GM18868 (cell line): ENCODE measurements at regions not wholly inside any gene's neighbourhood (a gene's known extent, or its start where the extent isn't known, plus 50 kb on each side); places are given as distances from the start of the nearest gene placed in this dataset.

Source experiments
- ATAC-seq: cut with Tn5 transposase; IDR thresholded peaks from one replicate; pipeline ENCODE4 v1.9.1; 2021; ENCODE audit warnings: mild to moderate bottlenecking, moderate library complexity; ENCODE audit not compliant: unreplicated experiment

- no peak for ATAC-seq
Observed at GRCh38 chr9:129476821-129477611, 143.9 kb downstream of the C9orf50 start.

- ATAC-seq, result no peak
Observed at GRCh38 chr9:129474740-129475404, 146.0 kb downstream of the C9orf50 start.

GRCh38 chr9:129473523-129474244 is 147.2 kb downstream of the C9orf50 start:
- ATAC-seq, result no peak

GRCh38 chr9:129472651-129473102 is 148.2 kb downstream of the C9orf50 start:
- no peak for ATAC-seq

GRCh38 chr9:129471201-129472019 is 149.5 kb downstream of the C9orf50 start:
- no peak for ATAC-seq

- no peak for ATAC-seq
Observed at GRCh38 chr9:129469988-129470316, 150.9 kb downstream of the C9orf50 start.

- no peak for ATAC-seq
Observed at GRCh38 chr9:129469188-129469987, 151.5 kb downstream of the C9orf50 start.

- ATAC-seq, result no peak
Observed at GRCh38 chr9:129467739-129468666, 152.9 kb downstream of the C9orf50 start.

- no peak for ATAC-seq
Observed at GRCh38 chr9:129467004-129467588, 153.8 kb downstream of the C9orf50 start.

- no peak for ATAC-seq
Observed at GRCh38 chr9:129465834-129466535, 154.9 kb downstream of the C9orf50 start.

GRCh38 chr9:129464972-129465833 is 155.7 kb downstream of the C9orf50 start:
- no peak for ATAC-seq

GRCh38 chr9:129463994-129464393 is 156.9 kb downstream of the C9orf50 start:
- ATAC-seq, result no peak

- no peak for ATAC-seq
Observed at GRCh38 chr9:129463477-129463876, 157.4 kb downstream of the C9orf50 start.

- ATAC-seq, result no peak
Observed at GRCh38 chr9:129462360-129462759, 158.5 kb downstream of the C9orf50 start.

- peak; percentile 70 for ATAC-seq
Observed at GRCh38 chr9:129460323-129461261, 160.3 kb downstream of the C9orf50 start.
